Muscle of leg (tissue), 3 donors: ENCODE measurements at regions not wholly inside any gene's neighbourhood (a gene's known extent, or its start where the extent isn't known, plus 50 kb on each side); places are given as distances from the start of the nearest gene placed in this dataset.
"Not testable (repeated sequence)": the region's sequence is repeated elsewhere in the genome, so short reads cannot be mapped to it uniquely, and the experiment has no call there.

Experiments used
- DNase-seq: peaks from one replicate; pipeline ENCODE4 v3.0.0; 2013
- H3K27ac ChIP-seq: one replicate; pipeline ENCODE4 v1.5.1; 2013; ENCODE audit warnings: mild to moderate bottlenecking, low read length, control low read depth
- H3K27me3 ChIP-seq: one replicate; pipeline ENCODE4 v1.6.1; 2013; ENCODE audit warnings: low read length; ENCODE audit not compliant: control insufficient read depth, insufficient read depth
- H3K36me3 ChIP-seq: one replicate; pipeline ENCODE4 v1.6.1; 2013; ENCODE audit warnings: low read length; ENCODE audit not compliant: control insufficient read depth, insufficient read depth
- H3K4me1 ChIP-seq: one replicate; pipeline ENCODE4 v1.6.1; 2013; ENCODE audit warnings: low read length; ENCODE audit not compliant: control insufficient read depth, insufficient read depth
- H3K4me3 ChIP-seq: one replicate; pipeline ENCODE4 v1.5.1; 2013; ENCODE audit warnings: low read length, control low read depth
- H3K9me3 ChIP-seq: replicated peaks from 2 replicates; pipeline ENCODE4 v1.6.1; 2013; ENCODE audit warnings: low read depth, low read length; ENCODE audit not compliant: control insufficient read depth
- WGBS: methylation state at CpG from one replicate; pipeline ENCODE4 v1.1.5; 2013; ENCODE audit warnings: missing lambda C conversion rate; ENCODE audit not compliant: insufficient coverage; 5-methylcytosine and 5-hydroxymethylcytosine counted together

DNA sequence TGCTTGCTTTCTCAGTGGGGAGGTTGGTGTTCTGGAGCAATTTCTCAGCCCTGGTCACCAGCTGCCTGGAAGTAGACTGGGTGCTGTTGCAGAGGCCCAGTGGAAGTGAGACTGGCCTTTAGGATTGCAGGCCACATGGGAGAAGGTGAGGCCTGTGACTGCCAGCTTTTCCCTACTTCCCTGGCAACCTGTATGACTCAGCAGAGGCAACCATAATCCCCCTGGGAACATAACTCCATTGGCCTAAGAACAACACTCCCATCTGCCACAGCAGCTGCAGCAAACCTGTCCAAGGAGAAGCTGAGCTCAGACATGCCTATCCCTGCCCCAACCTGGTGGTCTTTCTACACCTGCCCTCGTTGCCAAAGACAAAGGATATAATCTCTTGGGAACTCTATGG is 473.5 kb upstream of the SPTLC3 start:
- H3K4me3 ChIP-seq: no peak overlapping the region
- no peaks in the 10 kb centered on the region for H3K4me1 ChIP-seq
- no peaks in the 10 kb centered on the region for H3K36me3 ChIP-seq
- no peak overlapping the region for H3K27ac ChIP-seq
- no peaks in the 10 kb centered on the region for H3K27me3 ChIP-seq
- WGBS: no CpG with 5 or more reads among the region's 1 CpG
- no peak for DNase-seq
- no peaks in the 10 kb centered on the region for H3K9me3 ChIP-seq

DNA sequence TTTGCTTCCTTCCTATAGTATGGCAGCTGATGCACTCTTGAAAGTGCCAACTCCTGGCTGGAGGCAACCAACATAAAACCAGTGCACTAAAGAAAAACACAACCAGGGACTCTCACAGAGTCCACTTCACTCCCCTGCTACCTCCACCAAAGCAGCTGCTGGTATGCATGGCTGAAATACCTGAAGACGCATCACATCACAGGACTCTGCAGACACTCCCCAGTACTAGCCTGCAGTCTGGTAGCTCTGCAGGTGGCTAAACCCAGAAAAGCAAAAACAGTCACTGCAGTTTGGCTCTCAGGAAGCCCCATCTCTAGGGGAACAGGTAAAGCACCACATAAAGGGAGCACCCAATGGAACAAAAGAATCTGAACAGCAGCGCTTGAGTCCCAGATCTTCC is 473.0 kb upstream of the SPTLC3 start:
- H3K9me3 ChIP-seq: no peaks in the 10 kb centered on the region
- H3K36me3 ChIP-seq: no peaks in the 10 kb centered on the region
- no peak overlapping the region for H3K27ac ChIP-seq
- no peaks in the 10 kb centered on the region for H3K4me1 ChIP-seq
- no peak for DNase-seq
- no peak overlapping the region for H3K4me3 ChIP-seq
- H3K27me3 ChIP-seq: no peaks in the 10 kb centered on the region
- WGBS: 100% methylated on average over 1 of the region's 2 CpGs

DNA sequence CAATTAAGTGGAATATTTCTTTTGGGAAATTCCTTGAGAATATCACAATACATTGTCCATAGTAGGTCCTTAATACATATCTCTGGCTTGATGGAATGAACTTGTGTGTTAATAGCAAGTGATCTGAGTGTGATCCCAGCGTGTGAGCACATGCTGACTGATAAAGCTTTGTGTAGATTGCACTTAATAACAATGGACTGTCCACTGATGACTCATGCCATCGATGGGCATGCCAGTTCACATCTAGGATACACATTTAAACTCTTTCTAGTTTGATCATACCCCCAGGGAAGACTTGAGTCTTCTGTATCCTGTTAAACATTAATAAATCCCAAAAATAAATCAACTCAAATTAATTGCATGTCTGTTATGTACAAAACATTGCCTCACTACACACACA is 454.3 kb upstream of the SPTLC3 start:
- H3K9me3 ChIP-seq: no peaks in the 10 kb centered on the region
- DNase-seq: no peak
- H3K27ac ChIP-seq: no peak overlapping the region
- no peaks in the 10 kb centered on the region for H3K4me1 ChIP-seq
- no peaks in the 10 kb centered on the region for H3K27me3 ChIP-seq
- WGBS: 80% methylated on average over 1 of the region's 2 CpGs
- no peaks in the 10 kb centered on the region for H3K36me3 ChIP-seq
- no peak overlapping the region for H3K4me3 ChIP-seq

DNA sequence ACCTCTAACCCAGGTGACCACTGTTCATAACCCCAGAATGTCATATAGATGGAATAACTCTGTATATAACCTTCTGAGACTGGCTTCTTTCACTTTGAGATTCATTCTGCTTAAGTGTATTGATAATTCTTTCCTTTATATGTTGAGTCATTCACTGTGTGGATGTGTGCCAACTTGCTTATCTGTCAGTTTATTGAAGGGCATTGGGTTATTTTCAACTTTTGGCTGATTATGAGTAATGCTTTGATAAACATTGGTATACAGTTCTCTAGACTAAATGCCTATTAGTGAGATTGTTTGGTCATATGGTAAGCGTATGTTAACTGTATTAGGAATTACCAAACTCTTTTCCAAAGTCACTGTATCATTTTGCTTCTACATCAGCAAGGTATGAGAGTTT is 453.4 kb upstream of the SPTLC3 start:
- no peak overlapping the region for H3K4me3 ChIP-seq
- H3K27ac ChIP-seq: no peak overlapping the region
- no CpG with 5 or more reads among the region's 1 CpG for WGBS
- no peaks in the 10 kb centered on the region for H3K27me3 ChIP-seq
- no peak for DNase-seq
- no peaks in the 10 kb centered on the region for H3K36me3 ChIP-seq
- no peaks in the 10 kb centered on the region for H3K9me3 ChIP-seq
- H3K4me1 ChIP-seq: no peaks in the 10 kb centered on the region

DNA sequence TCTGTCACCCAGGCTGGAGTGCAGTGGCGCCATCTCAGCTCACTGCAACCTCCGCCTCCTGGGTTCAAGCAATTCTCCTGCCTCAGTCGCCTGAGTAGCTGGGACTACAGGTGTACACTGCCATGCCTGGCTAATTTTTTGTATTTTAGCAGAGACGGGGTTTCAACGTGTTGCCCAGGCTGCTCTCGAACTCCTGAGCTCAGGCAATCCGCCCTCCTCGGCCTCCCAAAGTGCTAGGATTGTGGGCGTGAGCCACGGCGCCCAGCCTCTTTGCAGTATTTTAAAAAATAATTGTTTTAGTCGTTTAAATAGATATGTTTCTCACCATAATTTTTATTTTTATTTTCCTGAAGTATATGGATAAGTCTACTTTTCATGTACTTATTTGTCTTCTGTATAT is 452.9 kb upstream of the SPTLC3 start:
- not testable (repeated sequence) for H3K4me1 ChIP-seq, H3K27me3 ChIP-seq, H3K27ac ChIP-seq, H3K36me3 ChIP-seq, H3K9me3 ChIP-seq, DNase-seq, H3K4me3 ChIP-seq
- 100% methylated on average over 1 of the region's 12 CpGs for WGBS

DNA sequence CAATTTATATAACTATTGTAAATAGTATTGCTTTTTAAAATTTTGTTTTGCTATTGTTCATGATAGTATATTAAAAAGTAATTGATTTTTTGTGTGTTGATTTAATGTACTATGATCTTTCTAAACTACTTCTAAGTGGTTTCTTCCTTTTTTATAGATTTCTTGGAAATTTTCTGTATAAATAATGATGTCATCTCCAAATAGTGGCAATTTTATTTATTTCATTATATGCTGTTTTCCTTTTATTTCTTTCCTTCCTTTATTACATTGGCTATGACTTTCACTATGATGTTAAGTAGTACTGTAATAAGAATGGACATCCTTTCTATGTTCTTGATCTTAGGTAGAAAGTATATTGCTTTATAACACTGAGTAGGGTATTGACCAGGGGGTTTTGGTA is 451.5 kb upstream of the SPTLC3 start:
- DNase-seq: no peak
- H3K4me1 ChIP-seq: no peaks in the 10 kb centered on the region
- no peaks in the 10 kb centered on the region for H3K9me3 ChIP-seq

DNA sequence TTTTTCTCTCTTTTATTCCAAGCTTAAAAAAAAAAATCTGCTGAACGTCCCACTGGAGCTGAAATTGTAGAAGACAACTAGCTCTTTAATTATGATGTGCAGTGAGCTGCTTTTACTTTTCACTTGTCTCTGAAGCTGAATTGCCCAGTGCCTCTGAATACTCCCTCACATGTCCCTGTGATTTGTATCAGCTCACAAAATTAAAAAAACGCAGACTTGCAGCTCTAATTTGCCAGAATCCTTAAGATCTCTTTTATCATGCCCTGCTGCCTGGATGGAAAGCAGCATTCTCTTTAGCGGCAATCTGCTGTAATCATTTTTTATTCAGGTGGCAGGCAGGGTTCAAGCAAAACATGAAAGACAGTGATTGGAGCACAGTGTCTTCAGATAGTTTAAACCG is 443.8 kb upstream of the SPTLC3 start:
- Histone ChIP-seq H3K9me3 (no peaks in the 10 kb centered on the region), H3K36me3 (no peaks in the 10 kb centered on the region), H3K4me3 (no peak overlapping the region), H3K27me3 (no peaks in the 10 kb centered on the region), H3K27ac (no peak overlapping the region), H3K4me1 (no peaks in the 10 kb centered on the region)
- DNase-seq: no peak
- no CpG with 5 or more reads among the region's 4 CpGs for WGBS

More for the DNA sequence above, 451.5 kb upstream of the SPTLC3 start:
- H3K36me3 ChIP-seq: no peaks in the 10 kb centered on the region
- H3K27me3 ChIP-seq: no peaks in the 10 kb centered on the region
- no peak overlapping the region for H3K27ac ChIP-seq
- H3K4me3 ChIP-seq: no peak overlapping the region

DNA sequence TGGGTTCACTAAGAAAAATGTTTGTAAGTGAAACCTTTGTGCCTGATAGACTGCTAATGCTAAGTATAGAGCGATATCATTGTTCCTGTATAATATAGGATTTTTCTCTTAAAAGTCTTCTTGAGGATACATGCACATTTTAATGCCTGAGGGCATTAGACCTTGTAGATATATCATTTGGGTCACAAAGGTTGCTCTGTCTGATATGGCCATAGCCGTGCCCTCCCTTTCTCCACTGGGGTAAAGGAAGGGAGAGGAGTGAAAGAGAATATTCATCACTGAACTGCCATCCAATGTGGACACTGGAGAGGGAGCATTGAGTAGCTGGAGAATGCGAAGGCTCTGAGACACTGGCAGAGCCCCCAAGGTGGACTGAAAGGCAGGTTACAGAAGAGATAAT is 442.2 kb upstream of the SPTLC3 start:
- no peak for DNase-seq
- Histone ChIP-seq H3K4me1 (no peaks in the 10 kb centered on the region), H3K27ac (no peak overlapping the region), H3K27me3 (no peaks in the 10 kb centered on the region), H3K4me3 (no peak overlapping the region), H3K36me3 (no peaks in the 10 kb centered on the region), H3K9me3 (no peaks in the 10 kb centered on the region)
- WGBS: 86% methylated on average over 1 of the region's 3 CpGs

DNA sequence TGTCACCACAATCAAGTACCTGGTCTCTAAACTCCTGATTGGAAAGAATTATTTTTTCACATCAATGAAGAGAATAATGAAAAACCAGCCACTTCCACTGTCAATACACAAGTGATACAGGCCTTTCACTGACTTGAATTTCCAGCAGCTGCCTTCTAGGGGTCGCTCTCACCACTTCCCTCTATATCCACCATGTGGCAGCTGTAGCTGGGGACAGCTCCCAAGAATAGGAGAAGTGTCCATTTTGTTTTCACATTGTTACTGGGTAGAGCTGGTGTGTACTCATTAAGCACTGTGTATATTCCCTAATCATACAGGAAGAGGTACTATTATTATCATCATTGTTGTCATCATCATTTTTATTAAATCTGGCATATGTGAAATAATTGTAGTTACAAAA is 438.4 kb upstream of the SPTLC3 start:
- H3K27ac ChIP-seq: no peak overlapping the region
- H3K4me3 ChIP-seq: no peak overlapping the region
- peak; percentile 32 for DNase-seq
- peaks cover 8% of the 10 kb centered on the region for H3K4me1 ChIP-seq
- no CpG with 5 or more reads among the region's 1 CpG for WGBS
- H3K9me3 ChIP-seq: no peaks in the 10 kb centered on the region
- H3K27me3 ChIP-seq: no peaks in the 10 kb centered on the region
- no peaks in the 10 kb centered on the region for H3K36me3 ChIP-seq

DNA sequence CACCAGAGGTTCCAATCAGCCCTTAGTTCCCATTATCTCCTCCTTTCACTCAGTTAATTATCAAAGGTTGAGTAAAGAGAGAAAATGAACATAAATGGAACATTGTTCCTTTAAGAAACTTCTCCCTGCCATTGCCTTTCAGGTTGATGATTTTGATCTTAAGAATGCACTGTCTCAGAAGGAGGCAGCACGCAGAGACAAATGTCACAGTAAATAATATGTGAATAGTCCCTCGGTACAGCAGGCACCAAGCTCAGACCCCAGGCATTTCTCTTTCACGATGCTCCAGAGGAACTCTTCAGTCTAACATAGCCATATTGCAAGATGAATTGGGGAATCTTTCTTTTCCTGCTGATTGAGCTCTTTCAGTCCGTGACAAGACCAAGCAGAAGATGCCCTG is 435.3 kb upstream of the SPTLC3 start:
- WGBS: 67% methylated on average over 1 of the region's 4 CpGs
- Histone ChIP-seq H3K27me3 (no peaks in the 10 kb centered on the region), H3K27ac (no peak overlapping the region), H3K9me3 (no peaks in the 10 kb centered on the region), H3K36me3 (no peaks in the 10 kb centered on the region), H3K4me3 (no peak overlapping the region), H3K4me1 (peaks cover 23% of the 10 kb centered on the region)
- no peak for DNase-seq

DNA sequence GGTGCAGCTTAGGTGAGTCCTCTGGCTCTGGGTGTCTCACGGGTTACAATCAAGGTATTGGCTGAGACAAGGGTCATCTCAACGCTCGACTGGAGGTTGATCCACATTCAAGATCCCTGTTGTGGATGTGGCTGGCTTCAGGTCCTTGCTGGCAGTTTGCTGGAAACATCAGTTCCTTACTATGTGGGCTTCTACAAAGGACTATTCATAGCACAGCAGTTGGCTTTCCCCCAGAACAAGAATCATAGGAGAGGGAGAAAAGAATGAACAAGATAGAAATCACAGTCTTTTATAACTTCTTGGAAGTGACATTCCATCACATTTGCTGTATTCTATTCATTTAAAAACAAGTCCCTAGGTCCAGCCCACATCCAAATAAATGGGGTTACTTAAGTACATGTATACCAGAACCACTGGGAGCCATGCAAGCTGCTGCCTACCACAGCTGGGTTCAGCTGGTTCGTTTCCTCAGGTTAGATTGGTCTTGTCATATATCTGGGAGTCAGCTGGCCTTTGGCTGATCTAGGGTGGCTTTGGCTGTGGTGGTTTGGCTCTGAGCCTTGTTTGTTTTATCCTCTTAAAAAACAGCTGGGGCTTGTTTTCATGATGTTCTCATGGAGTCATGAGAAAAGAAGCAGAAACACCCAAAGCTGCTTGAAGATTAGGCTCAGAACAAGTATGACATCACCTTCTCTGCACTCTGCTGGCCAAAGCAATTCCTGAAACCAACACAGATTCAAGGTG is 433.2 kb upstream of the SPTLC3 start:
- WGBS: 31% methylated on average over 3 of the region's 4 CpGs
- H3K27ac ChIP-seq: peak overlapping the region; percentile 85
- DNase-seq: peak; percentile 93

More for the DNA sequence above, 433.2 kb upstream of the SPTLC3 start:
- no peaks in the 10 kb centered on the region for H3K9me3 ChIP-seq
- no peaks in the 10 kb centered on the region for H3K27me3 ChIP-seq
- no peak overlapping the region for H3K4me3 ChIP-seq
- H3K36me3 ChIP-seq: no peaks in the 10 kb centered on the region
- peaks cover 25% of the 10 kb centered on the region for H3K4me1 ChIP-seq
